HG03378 (cell line): ENCODE measurements at regions not wholly inside any gene's neighbourhood (a gene's known extent, or its start where the extent isn't known, plus 50 kb on each side); places are given as distances from the start of the nearest gene placed in this dataset.

Source experiments
- ATAC-seq: cut with Tn5 transposase; IDR thresholded peaks from one replicate; pipeline ENCODE4 v1.9.1; 2021; ENCODE audit warnings: mild to moderate bottlenecking, moderate library complexity; ENCODE audit not compliant: unreplicated experiment

GRCh38 chr13:108018371-108018870 is 196.9 kb downstream of the LIG4 start:
- ATAC-seq = no peak

DNA sequence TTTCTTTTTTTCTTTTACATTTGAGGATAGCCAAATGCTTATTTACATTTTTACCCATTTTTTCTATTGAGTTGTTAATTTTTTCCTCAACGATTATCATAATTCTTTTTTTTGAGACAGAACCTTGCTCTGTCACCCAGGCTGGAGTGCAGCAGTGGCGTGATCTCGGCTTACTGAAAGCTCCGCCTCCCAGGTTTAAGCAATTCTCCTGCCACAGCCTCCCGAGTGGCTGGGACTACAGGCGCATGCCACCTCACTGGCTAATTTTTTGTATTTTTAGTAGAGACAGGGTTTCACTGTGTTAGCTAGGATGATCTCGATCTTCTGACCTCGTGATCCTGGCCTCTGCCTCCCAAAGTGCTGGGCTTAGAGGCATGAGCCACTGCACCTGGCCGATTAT is 208.7 kb downstream of the LIG4 start:
- ATAC-seq = no peak

DNA sequence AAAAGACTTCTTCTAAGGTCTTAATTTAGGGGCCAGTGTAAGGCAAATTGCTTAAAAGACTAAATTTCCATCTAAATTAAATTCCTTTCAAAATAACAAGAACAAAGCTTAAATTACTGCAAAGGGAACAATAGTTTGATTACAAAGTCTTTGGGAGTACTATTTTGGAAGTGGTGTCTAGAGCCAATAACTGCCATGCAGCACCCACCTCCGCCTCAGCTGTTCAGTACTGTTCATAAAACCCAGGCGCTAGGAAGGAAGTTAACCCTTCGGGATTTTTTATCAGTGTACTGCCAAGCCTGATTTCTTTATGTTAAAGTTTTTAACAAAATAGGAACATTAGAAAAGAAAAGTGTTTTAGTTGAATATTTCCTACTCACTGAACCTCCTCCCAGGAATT is 210.1 kb downstream of the LIG4 start:
- no peak for ATAC-seq

DNA sequence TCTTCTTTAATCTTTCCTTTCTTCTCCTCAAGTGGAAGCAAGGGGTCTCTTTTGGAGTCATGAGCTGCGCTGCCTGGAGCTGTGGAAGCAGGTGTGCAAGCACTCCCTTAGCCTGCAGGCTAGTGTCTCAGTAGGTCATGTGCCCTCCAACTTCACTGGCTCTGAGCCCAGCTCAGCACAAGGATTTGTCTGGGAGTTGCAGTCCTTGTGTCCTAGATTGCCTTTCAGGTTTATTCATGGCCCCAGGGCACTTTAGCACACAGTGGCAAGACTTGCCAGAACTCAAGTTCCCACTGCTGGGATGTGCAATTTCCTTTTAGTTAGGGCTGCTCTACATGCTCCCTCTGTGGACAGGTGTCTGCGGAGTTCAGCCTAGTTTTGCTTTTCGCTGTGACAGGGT is 211.7 kb downstream of the LIG4 start:
- no peak for ATAC-seq

GRCh38 chr13:108000998-108001397 is 214.3 kb downstream of the LIG4 start:
- ATAC-seq = no peak

- ATAC-seq = no peak
Observed at GRCh38 chr13:107999751-108000150, 215.6 kb downstream of the LIG4 start.

GRCh38 chr13:107994137-107994536 is 221.2 kb downstream of the LIG4 start:
- ATAC-seq = no peak

GRCh38 chr13:107993239-107993949 is 221.9 kb downstream of the LIG4 start:
- no peak for ATAC-seq

DNA sequence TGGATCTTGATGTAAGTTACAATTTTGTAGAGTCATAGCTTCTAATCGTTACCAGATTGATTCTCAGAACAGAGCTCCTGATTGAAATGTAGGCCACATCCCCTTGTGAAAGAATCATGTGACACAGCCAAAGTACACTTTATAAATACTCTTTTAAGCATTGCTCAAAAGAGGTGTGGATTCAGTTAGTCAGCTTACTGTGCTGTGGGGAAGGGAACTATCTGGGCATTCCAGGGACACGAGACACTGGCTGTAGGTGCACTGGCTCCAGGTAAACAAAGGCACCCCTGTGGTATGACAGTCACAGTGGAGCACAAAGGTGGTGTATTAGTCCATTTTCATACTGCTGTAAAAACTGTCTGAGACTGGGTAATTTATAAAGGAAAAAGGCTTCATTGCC is 222.8 kb downstream of the LIG4 start:
- no peak for ATAC-seq

- ATAC-seq = no peak
Observed at GRCh38 chr13:107977071-107977574, 238.2 kb downstream of the LIG4 start.

GRCh38 chr13:107976628-107977027 is 238.7 kb downstream of the LIG4 start:
- no peak for ATAC-seq

GRCh38 chr13:107974409-107974808 is 240.9 kb downstream of the LIG4 start:
- ATAC-seq = no peak

- ATAC-seq = no peak
Observed at GRCh38 chr13:107969546-107969945, 245.8 kb downstream of the LIG4 start.

- ATAC-seq = no peak
Observed at GRCh38 chr13:107968470-107968869, 246.9 kb downstream of the LIG4 start.

GRCh38 chr13:107964395-107964794 is 250.9 kb downstream of the LIG4 start:
- no peak for ATAC-seq

- ATAC-seq = no peak
Observed at GRCh38 chr13:107961849-107962608, 253.3 kb downstream of the LIG4 start.

GRCh38 chr13:107960301-107960700 is 255.0 kb downstream of the LIG4 start:
- no peak for ATAC-seq

DNA sequence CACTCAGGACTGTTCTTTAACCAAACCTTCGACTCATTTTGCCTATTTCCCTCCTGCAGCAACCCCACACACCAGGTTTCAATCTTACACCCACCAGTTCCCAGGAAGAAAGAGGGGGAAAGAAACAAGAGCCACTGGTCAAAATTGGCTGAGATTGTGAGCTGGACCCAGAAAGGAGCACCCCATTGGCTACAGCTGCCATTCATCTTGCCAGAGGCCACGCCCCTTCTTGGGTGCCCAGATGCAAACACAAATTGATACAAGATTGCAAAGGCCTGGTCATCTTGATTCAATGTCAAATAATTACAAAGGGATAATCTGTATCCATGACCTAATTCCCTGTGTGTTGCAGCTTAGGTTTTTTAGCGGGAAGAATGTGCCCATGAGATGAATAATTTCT is 258.4 kb downstream of the LIG4 start:
- no peak for ATAC-seq

GRCh38 chr13:107942030-107942617 is 273.2 kb downstream of the LIG4 start:
- ATAC-seq = no peak

DNA sequence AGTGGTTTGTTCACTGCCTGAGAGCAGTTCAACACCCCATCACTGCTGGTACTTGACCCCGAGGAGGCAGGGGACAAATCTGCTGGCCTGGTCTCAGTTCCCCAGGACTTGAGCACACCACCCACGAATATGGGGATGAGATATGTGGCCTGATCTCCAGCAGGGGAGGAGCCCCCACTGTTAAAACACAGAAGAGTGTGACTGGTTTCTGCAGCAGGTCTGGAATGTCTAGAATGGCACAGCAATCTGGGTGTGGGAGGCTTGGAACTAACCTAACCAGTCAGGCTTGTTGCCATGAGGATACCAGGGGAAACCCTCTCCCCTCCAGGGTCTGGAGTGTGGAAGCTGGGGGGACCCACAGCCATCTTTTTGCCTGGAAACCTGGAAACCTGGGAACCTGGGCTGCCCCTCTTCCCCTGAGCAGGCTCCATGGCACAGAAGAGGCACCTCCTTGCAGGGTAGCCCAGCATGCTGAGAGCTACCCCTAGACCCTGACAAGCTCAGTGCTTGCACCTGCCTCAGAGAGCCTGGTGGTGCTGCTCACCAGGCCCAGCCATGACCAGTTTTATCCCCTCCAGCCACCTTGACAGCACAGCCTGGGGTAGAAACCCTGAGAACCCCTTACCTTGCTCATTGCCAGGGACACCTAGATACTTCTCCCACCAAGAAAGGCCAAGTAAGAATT is 273.8 kb downstream of the LIG4 start:
- no peak for ATAC-seq

DNA sequence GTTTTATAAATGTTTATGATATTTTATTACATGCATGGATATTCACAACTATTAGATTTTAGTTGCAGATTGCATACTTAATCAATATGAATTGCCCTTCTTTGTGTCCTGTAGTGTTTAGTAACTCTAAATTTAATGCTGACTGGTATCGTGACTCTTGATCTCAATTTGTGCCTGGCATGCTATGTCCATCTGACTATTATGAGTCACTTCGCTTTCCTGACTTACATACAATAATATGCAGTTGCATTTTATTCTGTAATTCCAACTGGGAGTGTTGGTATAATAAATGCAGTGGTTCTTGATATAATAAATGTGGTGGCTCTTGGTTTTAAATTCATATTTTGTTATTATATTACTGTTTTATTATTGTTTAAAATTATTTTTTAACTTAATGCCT is 277.5 kb downstream of the LIG4 start:
- ATAC-seq = no peak
